CD4-positive, alpha-beta memory T cell (primary cell): ENCODE measurements at regions not wholly inside any gene's neighbourhood (a gene's known extent, or its start where the extent isn't known, plus 50 kb on each side); places are given as distances from the start of the nearest gene placed in this dataset.
"Not testable (repeated sequence)": the region's sequence is repeated elsewhere in the genome, so short reads cannot be mapped to it uniquely, and the experiment has no call there.

ENCODE experiments used
- CTCF ChIA-PET: fragments of 350-600 bp; sonication (Branson Sonifier 250); formaldehyde crosslinking; loops from one replicate; lab custom pipeline; 2021; ENCODE audit warnings: inconsistent platforms; ENCODE audit not compliant: partially characterized antibody; lab: Charles Lee
- POLR2A ChIA-PET: fragments of 350-600 bp; sonication (Branson Sonifier 250); formaldehyde crosslinking; loops from one replicate; lab custom pipeline; 2021; ENCODE audit not compliant: partially characterized antibody; lab: Charles Lee
- DNase-seq, 5 donors: peaks; one replicate each; pipeline versions ENCODE4 v3.0.0 to v3.0.0-alpha.2; 2020 to 2022; ENCODE audit warnings: mixed read lengths in 1 of 5
- H3K27ac ChIP-seq: one replicate; pipeline ENCODE4 v1.7.0; 2013; ENCODE audit warnings: low read depth, low read length
- H3K27me3 ChIP-seq: 2 replicates; pipeline ENCODE4 v1.7.0; 2013; ENCODE audit warnings: mild to moderate bottlenecking, low read length, moderate library complexity; ENCODE audit not compliant: insufficient read depth
- H3K36me3 ChIP-seq: 2 replicates; pipeline ENCODE4 v1.7.0; 2013; ENCODE audit warnings: mild to moderate bottlenecking, low read length, moderate library complexity; ENCODE audit not compliant: insufficient read depth
- H3K4me1 ChIP-seq: 2 replicates; pipeline ENCODE4 v1.7.0; 2013; ENCODE audit warnings: mild to moderate bottlenecking, low read length, moderate library complexity; ENCODE audit not compliant: insufficient read depth
- H3K4me3 ChIP-seq, 2 donors: one replicate each; pipeline ENCODE4 v1.7.0; 2013; ENCODE audit warnings: low read length in 2 of 2, mild to moderate bottlenecking in 1 of 2
- H3K9me3 ChIP-seq, 2 donors: one replicate each; pipeline ENCODE4 v1.7.0; 2013; ENCODE audit warnings: low read length in 2 of 2, control low read depth in 1 of 2; ENCODE audit not compliant: control insufficient read depth in 1 of 2
- H3K27ac Mint-ChIP-seq, 7 donors: one replicate each; pipeline ENCODE4 v1.8.0; 2020 to 2021; ENCODE audit warnings: mixed read lengths in 7 of 7, mild to moderate bottlenecking in 6 of 7, inconsistent platforms in 3 of 7, moderate library complexity in 3 of 7
- H3K27me3 Mint-ChIP-seq, 2 donors: one replicate each; pipeline ENCODE4 v1.8.0; 2020 to 2021; ENCODE audit warnings: mixed read lengths in 2 of 2
- H3K36me3 Mint-ChIP-seq, 2 donors: one replicate each; pipeline ENCODE4 v1.8.0; 2020 to 2021; ENCODE audit warnings: mixed read lengths in 2 of 2, inconsistent platforms in 1 of 2, mild to moderate bottlenecking in 1 of 2
- H3K4me1 Mint-ChIP-seq, 4 donors: one replicate each; pipeline ENCODE4 v1.8.0; 2020 to 2021; ENCODE audit warnings: mixed read lengths in 4 of 4, mild to moderate bottlenecking in 1 of 4
- H3K4me3 Mint-ChIP-seq, 8 donors: one replicate each; pipeline ENCODE4 v1.8.0; 2020 to 2021; ENCODE audit warnings: mixed read lengths in 8 of 8, mild to moderate bottlenecking in 7 of 8, moderate library complexity in 6 of 8, inconsistent platforms in 3 of 8
- H3K9me3 Mint-ChIP-seq, 8 donors: one replicate each; pipeline ENCODE4 v1.8.0; 2020 to 2021; ENCODE audit warnings: mixed read lengths in 8 of 8, mild to moderate bottlenecking in 5 of 8, inconsistent platforms in 3 of 8, moderate library complexity in 1 of 8
- intact Hi-C: fragments of 100-400 bp; cut with micrococcal nuclease; formaldehyde crosslinking; loops from one replicate; pipeline ENCODE4 v1.15.1; 2023

DNA sequence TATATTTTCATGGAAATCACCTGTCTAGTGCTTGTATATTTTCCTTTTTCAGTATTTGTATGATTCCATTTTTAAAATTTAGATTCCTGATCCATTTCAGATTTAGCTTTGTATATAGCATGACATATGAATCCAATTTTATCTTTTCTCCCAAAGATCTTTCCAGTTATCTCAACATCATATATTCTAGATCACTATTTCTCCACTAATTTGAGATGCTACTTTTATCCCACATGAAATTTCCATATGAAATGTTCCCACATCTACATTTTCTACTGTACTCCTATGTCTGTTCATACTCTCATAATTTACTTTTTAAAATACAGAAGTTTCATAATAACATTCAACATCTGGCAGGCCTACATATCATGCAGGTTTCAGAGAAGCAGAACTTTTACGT, 1784.1 kb downstream of the SLITRK5 start:
- H3K27me3 ChIP-seq: no peaks in the 10 kb centered on the region
- intact Hi-C loops: no loop called here
- H3K27me3 Mint-ChIP-seq: no peaks in the 10 kb centered on the region
- no peaks in the 10 kb centered on the region for H3K4me1 Mint-ChIP-seq
- no peak overlapping the region for H3K27ac Mint-ChIP-seq
- ChIA-PET POLR2A (no interaction called here), CTCF (no interaction called here)
- H3K4me3 ChIP-seq: no peak overlapping the region
- peaks cover 2 to 13% (median 6%) of the 10 kb centered on the region in 8 donors for H3K9me3 Mint-ChIP-seq
- H3K4me3 Mint-ChIP-seq: no peak overlapping the region
- H3K36me3 Mint-ChIP-seq: no peaks in the 10 kb centered on the region
- no peaks in the 10 kb centered on the region for H3K9me3 ChIP-seq
- no peaks in the 10 kb centered on the region for H3K4me1 ChIP-seq
- DNase-seq: no peak
- no peaks in the 10 kb centered on the region for H3K36me3 ChIP-seq
- H3K27ac ChIP-seq: no peak overlapping the region

DNA sequence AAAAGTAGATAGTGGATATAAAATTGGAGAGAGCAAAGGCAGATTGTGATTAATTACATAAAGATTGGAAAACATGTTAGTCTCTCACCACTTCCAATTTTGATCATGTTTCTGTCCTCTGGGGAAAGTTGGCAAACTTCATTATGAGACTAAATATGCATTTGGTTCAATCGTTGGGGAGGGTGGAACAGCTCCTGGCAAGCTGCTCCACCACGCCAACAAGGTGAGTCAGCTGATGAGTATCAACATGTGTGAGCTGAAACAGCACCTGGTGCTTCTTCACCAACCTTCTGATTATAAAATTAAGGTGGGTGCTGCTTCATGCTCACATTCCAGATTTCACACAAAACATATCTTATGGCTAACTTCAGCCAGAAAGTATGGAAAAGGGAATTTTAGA, 1784.6 kb downstream of the SLITRK5 start:
- Mint-ChIP-seq H3K27me3 (no peaks in the 10 kb centered on the region), H3K27ac (no peak overlapping the region), H3K4me3 (no peak overlapping the region), H3K36me3 (no peaks in the 10 kb centered on the region), H3K9me3 (peaks cover under 1 to 13% (median 6%) of the 10 kb centered on the region in 8 donors), H3K4me1 (no peaks in the 10 kb centered on the region)
- Histone ChIP-seq H3K4me3 (no peak overlapping the region), H3K4me1 (no peaks in the 10 kb centered on the region), H3K36me3 (no peaks in the 10 kb centered on the region), H3K27ac (no peak overlapping the region), H3K9me3 (no peaks in the 10 kb centered on the region), H3K27me3 (no peaks in the 10 kb centered on the region)
- POLR2A ChIA-PET: no interaction called here
- CTCF ChIA-PET: no interaction called here
- no peak for DNase-seq
- intact Hi-C loops: no loop called here

DNA sequence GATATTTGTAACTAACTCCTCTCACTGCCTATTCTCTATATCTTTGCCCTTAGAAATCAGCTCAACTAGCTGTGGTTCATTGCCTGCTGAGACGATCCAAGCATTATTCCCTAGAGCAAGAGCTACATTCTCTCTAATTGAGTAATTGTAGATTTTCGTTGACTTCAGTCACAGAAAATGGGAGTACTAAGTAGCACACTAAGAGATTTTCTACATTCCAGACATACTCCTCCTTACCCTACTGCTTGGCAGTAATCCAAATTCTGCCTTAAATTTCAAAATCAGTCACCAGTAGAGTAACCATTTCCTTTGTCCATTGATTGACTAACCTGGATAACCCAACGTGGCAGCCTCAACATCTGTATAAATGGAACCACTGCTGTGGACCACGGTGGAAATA, 1786.8 kb downstream of the SLITRK5 start:
- ChIA-PET POLR2A (no interaction called here), CTCF (no interaction called here)
- no peak overlapping the region for H3K4me3 Mint-ChIP-seq
- intact Hi-C loops: no loop called here
- no peaks in the 10 kb centered on the region for H3K27me3 Mint-ChIP-seq
- H3K36me3 Mint-ChIP-seq: no peaks in the 10 kb centered on the region
- no peaks in the 10 kb centered on the region for H3K36me3 ChIP-seq
- no peak overlapping the region for H3K27ac ChIP-seq
- no peak overlapping the region for H3K27ac Mint-ChIP-seq
- H3K9me3 ChIP-seq: no peaks in the 10 kb centered on the region
- H3K4me1 ChIP-seq: no peaks in the 10 kb centered on the region
- no peak overlapping the region for H3K4me3 ChIP-seq
- peaks cover 0 to 15% (median 6%) of the 10 kb centered on the region in 8 donors for H3K9me3 Mint-ChIP-seq
- H3K4me1 Mint-ChIP-seq: no peaks in the 10 kb centered on the region
- no peaks in the 10 kb centered on the region for H3K27me3 ChIP-seq
- no peak for DNase-seq

DNA sequence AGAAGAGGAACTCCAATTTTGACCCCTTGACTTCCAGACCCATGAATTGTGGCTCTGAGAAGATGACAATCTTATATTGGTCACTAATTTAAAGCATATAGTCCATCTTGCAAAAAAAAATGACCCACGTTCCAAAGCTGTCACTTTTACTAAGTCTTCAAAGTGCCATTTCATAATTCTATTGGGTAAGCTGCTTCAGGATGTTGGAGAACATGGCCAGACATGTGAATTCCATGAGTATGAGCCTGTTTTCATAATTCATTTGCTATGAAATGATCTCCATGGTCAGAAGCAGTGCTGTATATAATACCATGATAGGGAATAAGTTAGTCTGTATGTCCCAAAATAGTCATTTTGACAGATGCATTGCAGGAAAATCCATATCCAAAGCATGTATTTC, 1787.3 kb downstream of the SLITRK5 start:
- no peaks in the 10 kb centered on the region for H3K4me1 ChIP-seq
- Mint-ChIP-seq H3K36me3 (no peaks in the 10 kb centered on the region), H3K4me3 (no peak overlapping the region), H3K4me1 (no peaks in the 10 kb centered on the region), H3K27me3 (no peaks in the 10 kb centered on the region), H3K9me3 (peaks cover 0 to 15% (median 5%) of the 10 kb centered on the region in 8 donors), H3K27ac (no peak overlapping the region)
- H3K36me3 ChIP-seq: no peaks in the 10 kb centered on the region
- H3K27me3 ChIP-seq: no peaks in the 10 kb centered on the region
- ChIA-PET CTCF (no interaction called here), POLR2A (no interaction called here)
- no peak for DNase-seq
- H3K4me3 ChIP-seq: no peak overlapping the region
- no peaks in the 10 kb centered on the region for H3K9me3 ChIP-seq
- intact Hi-C loops: no loop called here
- H3K27ac ChIP-seq: no peak overlapping the region

DNA sequence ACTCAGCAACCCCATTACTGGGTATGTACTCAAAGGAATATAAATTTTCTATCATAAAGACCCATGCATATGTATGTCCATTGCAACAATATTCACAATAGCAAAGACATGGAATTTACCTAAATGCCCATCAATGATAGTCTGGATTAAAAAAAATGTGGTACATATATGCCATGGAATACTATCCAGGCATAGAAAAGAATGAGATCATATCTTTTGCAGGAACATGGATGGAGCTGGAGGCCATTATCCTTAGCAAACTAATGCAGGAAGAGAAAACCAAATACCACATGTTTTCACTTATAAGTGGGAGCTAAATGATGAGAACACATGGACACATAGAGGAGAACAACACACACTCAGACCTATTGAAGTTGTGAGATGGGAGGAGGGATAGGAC, 1789.7 kb downstream of the SLITRK5 start:
- H3K36me3 Mint-ChIP-seq, H3K27me3 ChIP-seq, H3K27me3 Mint-ChIP-seq, H3K4me3 Mint-ChIP-seq, H3K4me1 ChIP-seq, H3K9me3 ChIP-seq, H3K4me3 ChIP-seq, intact Hi-C loops, CTCF ChIA-PET, H3K27ac Mint-ChIP-seq, DNase-seq, H3K36me3 ChIP-seq, POLR2A ChIA-PET, H3K27ac ChIP-seq, H3K4me1 Mint-ChIP-seq: not testable (repeated sequence)
- peaks cover 0 to 14% (median 8%) of the 10 kb centered on the region in 8 donors for H3K9me3 Mint-ChIP-seq

DNA sequence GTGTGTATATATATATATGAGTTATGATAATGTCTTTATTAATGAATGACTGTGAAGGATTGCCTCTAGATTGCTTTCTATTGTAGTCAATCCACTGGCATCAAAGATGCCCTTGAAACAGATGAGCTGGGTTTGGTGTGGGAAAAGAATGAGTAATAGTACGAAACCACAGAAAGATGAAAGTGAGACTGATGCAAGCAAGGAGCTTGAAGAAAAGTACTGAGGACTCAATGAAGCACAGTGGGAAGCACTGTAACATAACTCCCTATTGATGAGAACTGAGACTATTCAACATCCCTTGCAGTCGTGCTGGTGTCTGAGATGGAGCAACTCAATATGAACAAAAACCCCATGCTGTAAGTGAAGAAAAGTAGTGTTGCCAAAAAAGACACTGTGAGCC, 1794.2 kb downstream of the SLITRK5 start:
- H3K9me3 Mint-ChIP-seq: peaks cover 0 to 14% (median 4%) of the 10 kb centered on the region in 8 donors
- ChIA-PET CTCF (no interaction called here), POLR2A (no interaction called here)
- Histone ChIP-seq H3K36me3 (no peaks in the 10 kb centered on the region), H3K27me3 (no peaks in the 10 kb centered on the region), H3K9me3 (no peaks in the 10 kb centered on the region), H3K4me1 (no peaks in the 10 kb centered on the region), H3K4me3 (no peak overlapping the region), H3K27ac (no peak overlapping the region)
- intact Hi-C loops: no loop called here
- H3K27ac Mint-ChIP-seq: no peak overlapping the region
- no peaks in the 10 kb centered on the region for H3K4me1 Mint-ChIP-seq
- H3K27me3 Mint-ChIP-seq: no peaks in the 10 kb centered on the region
- H3K4me3 Mint-ChIP-seq: no peak overlapping the region
- no peak for DNase-seq
- H3K36me3 Mint-ChIP-seq: no peaks in the 10 kb centered on the region

DNA sequence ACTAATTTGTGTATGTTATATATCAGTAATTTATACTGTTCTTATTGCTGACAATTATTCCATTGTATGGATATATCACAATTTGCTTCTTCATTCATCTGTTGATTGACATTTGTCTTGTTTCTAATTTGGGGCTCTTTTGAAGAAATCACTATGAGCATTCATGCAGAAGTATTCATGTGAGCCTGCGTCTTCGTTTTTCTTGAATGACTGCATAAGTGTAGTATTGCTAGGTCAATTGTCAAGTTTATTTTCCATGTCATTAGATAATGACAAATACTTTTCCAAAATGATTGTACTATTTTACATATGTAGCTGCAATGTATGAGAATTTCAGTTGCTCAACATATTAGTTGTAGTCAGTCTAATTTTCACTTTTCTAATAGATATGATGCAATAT, 1796.9 kb downstream of the SLITRK5 start:
- H3K27ac Mint-ChIP-seq: no peak overlapping the region
- DNase-seq: no peak
- H3K9me3 ChIP-seq: no peaks in the 10 kb centered on the region
- POLR2A ChIA-PET: no interaction called here
- H3K9me3 Mint-ChIP-seq: peaks cover 0 to 18% (median 3%) of the 10 kb centered on the region in 8 donors
- H3K27ac ChIP-seq: no peak overlapping the region
- no peaks in the 10 kb centered on the region for H3K4me1 Mint-ChIP-seq
- H3K4me3 ChIP-seq: no peak overlapping the region
- H3K36me3 ChIP-seq: no peaks in the 10 kb centered on the region
- CTCF ChIA-PET: no interaction called here
- intact Hi-C loops: no loop called here
- H3K4me1 ChIP-seq: no peaks in the 10 kb centered on the region
- H3K36me3 Mint-ChIP-seq: no peaks in the 10 kb centered on the region
- no peak overlapping the region for H3K4me3 Mint-ChIP-seq
- H3K27me3 ChIP-seq: no peaks in the 10 kb centered on the region
- H3K27me3 Mint-ChIP-seq: no peaks in the 10 kb centered on the region

DNA sequence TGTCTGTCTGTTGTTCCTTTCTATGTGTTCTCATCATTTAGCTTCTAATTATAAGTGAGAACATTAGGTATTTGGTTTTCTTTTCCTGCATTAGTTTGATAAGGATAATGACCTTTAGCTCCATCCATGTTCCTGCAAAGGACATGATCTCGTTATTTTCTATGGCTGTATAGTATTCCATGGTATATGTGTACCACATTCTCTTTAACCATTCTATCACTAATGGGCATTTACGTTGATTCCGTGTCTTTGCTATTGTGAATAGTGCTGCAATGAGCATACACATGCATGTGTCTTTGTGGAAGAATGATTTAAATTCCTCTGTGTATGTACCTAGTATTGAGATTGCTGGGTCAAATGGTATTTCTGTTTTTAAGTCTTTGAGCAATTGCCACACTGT, 1799.7 kb downstream of the SLITRK5 start:
- Mint-ChIP-seq H3K27me3 (no peaks in the 10 kb centered on the region), H3K4me1 (no peaks in the 10 kb centered on the region), H3K36me3 (no peaks in the 10 kb centered on the region), H3K27ac (no peak overlapping the region), H3K4me3 (no peak overlapping the region), H3K9me3 (peaks cover 0 to 29% (median 13%) of the 10 kb centered on the region in 8 donors)
- Histone ChIP-seq H3K27ac (no peak overlapping the region), H3K4me3 (no peak overlapping the region), H3K4me1 (no peaks in the 10 kb centered on the region), H3K36me3 (no peaks in the 10 kb centered on the region), H3K27me3 (no peaks in the 10 kb centered on the region), H3K9me3 (no peaks in the 10 kb centered on the region)
- DNase-seq: no peak
- POLR2A ChIA-PET: no interaction called here
- CTCF ChIA-PET: no interaction called here
- intact Hi-C loops: no loop called here
